NCI-H1092 (cell line): ENCODE measurements at regions not wholly inside any gene's neighbourhood (a gene's known extent, or its start where the extent isn't known, plus 50 kb on each side); places are given as distances from the start of the nearest gene placed in this dataset.
"Not testable (repeated sequence)": the region's sequence is repeated elsewhere in the genome, so short reads cannot be mapped to it uniquely, and the experiment has no call there.

Experiments
- DNase-seq: peaks from one replicate; lab custom pipeline; 2025; lab: John Stamatoyannopoulos, UW

DNA sequence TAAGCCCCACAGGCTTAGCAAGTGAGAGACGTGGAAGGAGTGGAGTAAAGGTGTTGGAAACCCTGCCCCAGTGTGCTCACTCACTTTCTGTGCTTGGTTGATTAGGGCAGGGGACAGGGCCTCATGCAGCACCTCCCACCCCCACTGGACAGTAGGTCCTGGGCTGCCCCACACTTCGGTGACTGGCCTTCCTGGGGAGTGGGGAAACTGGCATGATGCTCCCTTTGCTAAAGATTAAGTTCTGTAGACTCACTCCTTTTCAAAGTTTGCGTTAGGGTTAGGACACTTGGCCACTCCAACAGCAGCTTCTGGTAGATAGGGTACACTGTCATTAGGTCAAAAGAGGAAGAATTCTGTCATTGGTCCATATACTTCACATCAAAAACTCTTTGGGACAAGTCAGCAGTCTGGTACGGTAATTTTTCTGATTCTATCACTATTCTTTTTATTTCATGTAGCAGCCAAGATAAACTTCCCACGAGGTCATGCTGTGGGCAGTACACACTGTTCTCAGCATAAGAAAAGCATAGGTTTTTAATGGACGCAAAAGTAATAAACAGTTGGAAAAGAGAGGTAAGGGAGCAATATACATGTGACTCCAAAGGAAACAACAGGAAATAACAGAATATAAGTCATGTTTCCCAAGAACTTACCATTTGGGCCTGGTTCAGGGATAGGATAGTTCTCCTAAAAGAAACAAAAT, 106.6 kb upstream of the TERB2 start:
- DNase-seq = not testable (repeated sequence)

GRCh38 chr15:44853304-44853950, 103.1 kb upstream of the TERB2 start:
- peak; percentile 62 for DNase-seq

DNA sequence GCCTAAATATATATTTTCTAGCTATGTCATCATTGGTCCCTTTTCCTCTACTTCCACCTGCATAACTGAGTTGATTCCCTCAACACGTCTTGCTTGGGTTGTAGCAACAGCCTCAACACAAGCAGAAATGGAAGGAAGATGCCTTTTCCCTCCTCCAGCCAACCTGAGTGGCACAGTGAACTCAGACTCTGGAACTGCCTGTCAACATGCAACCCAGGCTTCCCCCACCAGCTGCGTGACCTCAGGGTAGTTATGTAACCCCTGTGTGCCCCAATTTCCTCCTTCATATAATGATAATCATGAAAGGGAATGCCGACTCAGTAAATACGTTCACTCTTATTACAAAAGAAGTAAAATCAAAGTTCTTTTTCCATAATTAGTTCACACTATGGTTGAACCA, 101.8 kb upstream of the TERB2 start:
- not testable (repeated sequence) for DNase-seq

DNA sequence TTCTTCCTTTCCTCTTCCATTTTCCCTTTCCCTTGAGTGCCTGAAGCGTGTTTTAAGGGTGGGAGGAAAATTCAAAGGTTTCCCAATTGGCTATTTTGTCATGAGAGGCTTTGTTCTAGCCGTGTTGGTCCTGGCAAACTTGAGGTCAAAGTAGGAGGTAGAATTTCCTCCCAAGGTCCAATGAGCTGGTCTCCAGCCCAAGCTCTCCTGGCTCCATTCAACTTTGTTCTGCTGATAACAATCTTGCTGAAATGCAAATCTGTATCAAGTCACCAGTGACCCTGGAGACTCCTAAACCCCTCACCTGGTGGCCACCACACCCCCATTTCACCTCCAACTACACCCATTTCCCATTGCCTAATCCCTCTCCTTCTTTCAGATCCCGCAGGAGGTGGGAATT, 100.2 kb upstream of the TERB2 start:
- not testable (repeated sequence) for DNase-seq

DNA sequence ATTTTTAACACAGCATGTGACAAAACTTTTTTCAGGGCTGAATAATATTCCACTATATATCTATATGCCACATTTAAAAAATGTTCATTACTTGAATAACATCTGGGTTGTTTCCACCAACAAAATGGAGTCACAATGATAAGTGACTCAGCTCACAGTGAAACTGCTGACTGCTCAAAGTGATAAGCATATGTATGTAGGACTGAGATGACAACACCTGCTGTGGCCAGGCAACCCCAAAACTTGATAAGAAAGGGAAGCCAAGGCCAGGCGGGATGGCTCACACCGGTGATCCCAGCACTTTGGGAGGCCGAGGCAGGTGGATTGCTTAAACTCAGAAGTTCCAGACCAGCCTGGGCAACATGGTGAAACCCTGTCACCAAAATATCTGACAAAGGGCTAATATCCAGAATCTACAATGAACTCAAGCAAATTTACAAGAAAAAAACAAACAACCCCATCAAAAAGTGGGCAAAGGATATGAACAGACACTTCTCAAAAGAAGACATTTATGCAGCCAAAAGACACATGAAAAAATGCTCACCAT, 99.2 kb upstream of the TERB2 start:
- DNase-seq = not testable (repeated sequence)

GRCh38 chr15:44859088-44859487, 97.4 kb upstream of the TERB2 start:
- not testable (repeated sequence) for DNase-seq

- DNase-seq = not testable (repeated sequence)
Observed at GRCh38 chr15:44860168-44860567, 96.3 kb upstream of the TERB2 start.

DNA sequence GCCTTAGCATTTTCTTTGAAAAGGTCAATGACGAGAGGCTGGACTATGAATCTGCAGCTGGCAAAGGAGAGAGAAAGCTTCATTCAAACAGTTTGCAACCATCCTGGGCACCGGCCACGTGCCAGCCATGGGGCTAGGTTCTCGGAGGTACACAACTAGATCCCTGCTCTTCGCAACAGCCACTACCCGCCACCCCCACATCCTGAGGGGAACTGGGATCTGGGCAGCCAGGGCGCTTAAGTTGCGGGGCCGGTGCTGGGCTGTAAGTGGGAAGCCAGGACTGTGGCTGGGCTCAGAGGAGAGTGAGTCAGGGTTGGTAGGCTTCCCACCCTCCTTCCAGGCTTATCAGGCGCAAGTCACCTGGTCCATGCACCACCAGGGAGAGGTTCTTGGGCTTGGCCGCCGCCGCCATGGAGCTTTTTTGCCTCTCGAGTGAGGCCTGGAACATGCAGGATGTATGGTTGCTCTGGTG, 95.0 kb upstream of the TERB2 start:
- DNase-seq = no peak

- no peak for DNase-seq
Observed at GRCh38 chr15:44861917-44862316, 94.6 kb upstream of the TERB2 start.

DNA sequence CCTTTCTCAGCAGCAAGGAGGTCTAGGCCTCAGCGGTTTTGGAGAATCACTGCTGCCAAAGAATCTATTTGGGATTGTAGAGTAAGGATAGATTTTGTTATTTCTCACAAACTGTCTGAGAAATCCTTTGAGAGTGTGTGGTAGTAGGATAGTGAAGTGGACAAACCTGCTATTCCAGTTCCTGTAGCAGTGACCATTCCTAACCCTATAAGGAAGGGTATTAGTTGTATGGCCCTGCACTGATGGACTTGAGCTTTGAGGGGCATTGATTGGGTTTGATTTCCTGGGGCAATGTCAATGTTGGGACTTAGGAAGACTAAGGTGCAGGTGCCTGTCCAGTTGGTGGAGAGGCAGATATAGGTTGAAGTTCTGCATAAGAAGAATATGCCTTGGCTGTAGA, 93.6 kb upstream of the TERB2 start:
- DNase-seq = not testable (repeated sequence)

- not testable (repeated sequence) for DNase-seq
Observed at GRCh38 chr15:44868100-44868499, 88.4 kb upstream of the TERB2 start.

DNA sequence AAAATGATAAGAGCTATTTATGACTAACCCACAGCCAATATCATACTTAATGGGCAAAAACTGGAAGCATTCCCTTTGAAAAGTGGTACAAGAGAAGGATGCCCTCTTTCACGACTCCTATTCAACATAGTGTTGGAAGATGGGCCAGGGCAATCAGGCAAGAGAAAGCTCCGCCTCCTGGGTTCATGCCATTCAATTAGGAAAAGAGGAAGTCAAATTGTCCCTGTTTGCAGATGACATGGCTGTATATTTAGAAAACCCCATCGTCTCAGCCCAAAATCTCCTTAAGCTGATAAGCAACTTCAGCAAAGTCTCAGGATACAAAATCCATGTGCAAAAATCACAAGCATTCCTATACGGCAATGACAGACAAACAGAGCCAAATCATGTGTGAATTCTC, 86.4 kb upstream of the TERB2 start:
- DNase-seq = not testable (repeated sequence)

DNA sequence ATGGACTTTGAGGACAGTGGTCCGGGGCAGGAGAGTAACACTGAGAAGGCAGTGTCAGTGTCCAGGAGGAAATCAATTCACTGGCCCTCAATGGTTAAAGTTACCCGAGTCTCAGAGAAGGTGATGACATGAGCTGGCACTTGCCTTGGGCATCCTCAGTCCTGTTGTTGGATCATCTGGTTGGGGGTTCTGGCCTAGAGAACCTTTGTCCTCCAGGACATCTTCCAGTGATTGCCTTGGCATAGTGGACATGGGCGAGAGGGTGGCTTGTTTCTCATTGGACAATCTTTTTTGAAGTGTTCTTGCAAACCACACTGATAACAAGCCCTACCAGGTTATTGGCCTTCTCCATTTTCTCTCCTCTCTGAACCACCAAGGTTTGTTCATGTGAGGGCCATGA, 83.4 kb upstream of the TERB2 start:
- no peak for DNase-seq

DNA sequence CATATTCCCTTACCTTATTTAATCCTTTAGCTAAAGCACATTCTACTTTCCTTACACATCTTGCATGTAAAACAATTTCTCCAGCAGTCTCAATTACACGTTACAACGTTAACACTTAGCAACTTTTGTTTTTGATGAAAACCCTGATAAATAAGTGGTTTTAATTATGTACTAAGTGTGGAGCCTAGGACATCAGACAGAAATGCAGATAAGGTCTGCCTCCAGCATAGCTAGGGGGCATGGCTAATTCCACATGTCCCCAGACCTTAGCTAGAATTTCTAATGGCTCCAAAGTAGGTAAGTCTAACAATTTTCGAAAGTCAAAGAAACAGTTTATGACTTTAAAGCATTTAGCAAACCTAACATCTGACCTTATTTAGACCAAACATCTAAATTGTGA, 77.4 kb upstream of the TERB2 start:
- no peak for DNase-seq

DNA sequence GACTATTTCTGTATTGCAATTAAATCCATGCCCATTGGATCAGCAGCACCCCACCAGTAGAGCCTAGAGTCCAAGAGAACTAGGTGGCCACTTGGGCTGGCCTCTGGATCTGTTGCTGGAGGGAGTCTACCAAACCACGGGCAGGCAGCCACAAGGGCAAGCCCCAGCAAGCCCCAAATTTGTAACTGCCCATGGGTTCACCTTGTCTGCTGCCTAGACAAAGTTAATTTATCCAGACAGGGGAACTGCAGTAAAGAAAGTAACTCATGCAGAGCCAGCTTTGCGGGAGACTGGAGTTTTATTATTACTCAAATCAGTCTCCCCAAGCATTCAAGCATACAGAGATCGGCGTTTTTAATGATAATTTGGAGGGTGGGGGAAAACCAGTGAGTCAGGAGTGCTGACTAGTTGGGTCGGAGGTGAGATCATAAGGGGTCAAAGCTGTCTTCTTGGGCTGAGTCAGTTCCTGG, 74.0 kb upstream of the TERB2 start:
- no peak for DNase-seq

- no peak for DNase-seq
Observed at GRCh38 chr15:44883199-44883877, 73.1 kb upstream of the TERB2 start.

- DNase-seq = not testable (repeated sequence)
Observed at GRCh38 chr15:44898890-44899651, 57.4 kb upstream of the TERB2 start.

- not testable (repeated sequence) for DNase-seq
Observed at GRCh38 chr15:44899775-44900174, 56.7 kb upstream of the TERB2 start.

GRCh38 chr15:44900796-44901195, 55.7 kb upstream of the TERB2 start:
- not testable (repeated sequence) for DNase-seq

DNA sequence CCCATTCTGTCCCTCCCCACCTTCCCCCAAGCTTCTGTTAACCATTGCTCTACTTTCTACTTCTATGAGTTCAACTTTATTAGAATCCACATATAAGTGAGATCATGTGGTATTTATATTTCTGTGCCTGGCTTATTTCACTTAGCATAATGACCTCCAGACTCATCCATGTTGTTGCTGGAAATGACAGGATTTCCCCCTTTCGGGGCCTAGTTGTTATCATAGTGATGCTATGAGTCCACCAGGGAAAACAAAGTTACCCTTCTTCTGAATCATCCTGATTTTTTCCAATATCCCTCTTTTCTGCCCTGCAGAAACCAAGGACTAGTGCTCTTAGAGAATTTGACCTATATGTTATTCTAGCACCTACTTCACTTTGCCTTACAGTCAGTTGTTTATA, 53.2 kb upstream of the TERB2 start:
- DNase-seq = not testable (repeated sequence)

DNA sequence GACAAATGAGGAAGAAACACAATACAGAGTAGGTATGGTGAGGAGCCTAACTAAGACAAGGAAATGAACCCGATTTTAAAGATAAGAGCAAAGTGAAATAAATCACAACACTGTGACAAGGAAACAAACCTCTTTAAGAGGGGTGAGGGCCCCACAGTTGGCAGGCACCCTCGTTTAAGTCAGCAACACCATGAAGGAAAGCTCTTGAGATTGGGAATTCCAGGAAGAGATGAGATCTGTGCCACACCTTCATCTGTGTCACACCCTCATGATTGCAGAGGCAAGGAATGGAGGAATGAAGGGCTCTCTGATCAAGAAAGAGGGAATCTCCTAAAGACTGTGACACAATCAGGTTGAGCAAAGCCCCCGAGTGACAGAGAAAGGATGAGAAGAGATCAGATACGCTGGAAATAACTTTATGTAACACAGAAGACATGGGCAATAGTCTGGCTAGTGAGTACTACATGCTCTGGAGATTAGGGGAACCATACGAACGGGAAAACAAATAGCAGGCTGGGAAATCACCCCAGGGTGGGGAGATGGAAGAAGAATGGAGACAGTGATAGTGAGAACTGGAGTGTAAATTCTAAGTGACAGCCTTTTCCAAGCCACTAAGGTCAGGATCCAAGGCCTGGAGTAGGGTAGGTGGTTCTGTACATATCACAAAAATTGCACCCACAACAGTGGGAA, 51.7 kb upstream of the TERB2 start:
- DNase-seq = not testable (repeated sequence)
